ENCODE measurements at regions not wholly inside any gene's neighbourhood (a gene's known extent, or its start where the extent isn't known, plus 50 kb on each side); places are given as distances from the start of the nearest gene placed in this dataset.

- H3K27ac ChIP-seq (ENCODE audit: extremely low read depth, low read depth, low read length), result no peak overlapping the region
- H3K4me1 ChIP-seq (replicated peaks in 1 of 2; ENCODE audit: control insufficient read depth in 2 of 2, insufficient read depth in 2 of 2, low read length in 2 of 2), result no peaks in the 10 kb centered on the region
- BruUV-seq (replicated peaks), result no TSS peak
- intact Hi-C loops (cut with micrococcal nuclease) (no loop called here), in situ Hi-C loops (cut with MboI) (no loop called here)
- ChIA-PET CTCF (ENCODE audit: low intra/inter-chr PET ratio) (no interaction called here), POLR2A (no interaction called here)
- H3K9me1 ChIP-seq (ENCODE audit: control insufficient read depth, insufficient read depth, low read length), result no peaks in the 10 kb centered on the region
- no peaks in the 10 kb centered on the region for H3K79me2 ChIP-seq (ENCODE audit: control insufficient read depth, insufficient read depth, low read length)
- no peaks in the 10 kb centered on the region for H4K20me1 ChIP-seq (replicated peaks; ENCODE audit: control insufficient read depth, insufficient read depth, low read length)
- TF ChIP-seq KLF16 (IDR thresholded peaks at IDR 0.05), result no peak
- no peak for TF ChIP-seq PCBP1 (IDR thresholded peaks at IDR 0.05; ENCODE audit: low read depth, low read length, poor library complexity, severe bottlenecking)
- no peak for TF ChIP-seq HDAC6 (IDR thresholded peaks at IDR 0.05; ENCODE audit: low read depth, low read length)
- no peak for TF ChIP-seq FUS (optimal IDR thresholded peaks at IDR 0.05; ENCODE audit: low read depth, low read length)
- TF ChIP-seq ELF1 (tag; IDR thresholded peaks at IDR 0.05), result no peak
- TF ChIP-seq MEIS2 (IDR thresholded peaks at IDR 0.05; ENCODE audit: partially characterized antibody), result no peak
- no peak for TF ChIP-seq FOXJ3 (CRISPR knock-in tag; IDR thresholded peaks at IDR 0.05)
- TF ChIP-seq KLF10 (CRISPR knock-in tag; IDR thresholded peaks at IDR 0.05), result no peak
- TF ChIP-seq STAT5B (CRISPR knock-in tag; IDR thresholded peaks at IDR 0.05), result no peak
- TF ChIP-seq ZNF384 (IDR thresholded peaks at IDR 0.05; ENCODE audit: low read depth, low read length), result no peak
- TF ChIP-seq POLR2H (tag; IDR thresholded peaks at IDR 0.05; ENCODE audit: low read depth), result no peak
- no peak for TF ChIP-seq POLR2A (conservative IDR thresholded peaks at IDR 0.05)
- TF ChIP-seq NR2C1 (IDR thresholded peaks at IDR 0.05), result no peak
- no peak for TF ChIP-seq NR2C1 (tag; IDR thresholded peaks at IDR 0.05)
- no peak for TF ChIP-seq MCM7 (IDR thresholded peaks at IDR 0.05)
- no peak for TF ChIP-seq CTCFL (IDR thresholded peaks at IDR 0.05; ENCODE audit: borderline replicate concordance, insufficient read depth, low read depth, low read length, poor library complexity, severe bottlenecking)
- no peak for TF ChIP-seq GABPA (tag; conservative IDR thresholded peaks at IDR 0.05; ENCODE audit: low read depth)
- TF ChIP-seq TAF7 (tag; IDR thresholded peaks at IDR 0.05), result no peak
- 1% methylated on average over 2 of the region's 2 CpGs for WGBS (ENCODE audit: insufficient coverage, low coverage, missing lambda C conversion rate)
- no peaks in the 10 kb centered on the region for H3K36me3 ChIP-seq (ENCODE audit: control insufficient read depth, insufficient read depth, low read length)
- H3K9ac ChIP-seq (ENCODE audit: insufficient read depth in 1 of 2, low read depth in 2 of 2, low read length in 2 of 2), result no peak overlapping the region
- no peak for ATAC-seq
- FAIRE-seq, result no peak
- H3K4me3 ChIP-seq, result no peak overlapping the region
- no peak for DNase-seq (ENCODE audit: extremely low read depth in 1 of 4, low spot score in 3 of 4)
- no peaks in the 10 kb centered on the region for H3K27me3 ChIP-seq (ENCODE audit: control insufficient read depth in 2 of 2, insufficient read depth in 2 of 2, low read length in 2 of 2)
- no peak overlapping the region for H2AFZ ChIP-seq (ENCODE audit: low read depth, low read length)
- no peaks in the 10 kb centered on the region for H3K9me3 ChIP-seq (replicated peaks; ENCODE audit: control insufficient read depth, insufficient read depth, low read depth, low read length)
- H3K4me2 ChIP-seq (ENCODE audit: insufficient read depth, low read length), result no peak overlapping the region
These were observed 217.4 kb upstream of the POT1 start for GRCh38 chr7:125147047-125147446.
